GF-D8 (cell line): ENCODE measurements at regions not wholly inside any gene's neighbourhood (a gene's known extent, or its start where the extent isn't known, plus 50 kb on each side); places are given as distances from the start of the nearest gene placed in this dataset.

Experiments
- DNase-seq: peaks from one replicate; lab custom pipeline; 2025; lab: John Stamatoyannopoulos, UW

- no peak for DNase-seq
Measured at GRCh38 chr4:181189751-181190150, 1053.5 kb upstream of the TENM3 start.

- no peak for DNase-seq
Measured at GRCh38 chr4:181193131-181193930, 1049.9 kb upstream of the TENM3 start.

- DNase-seq: no peak
Measured at GRCh38 chr4:181194096-181194495, 1049.1 kb upstream of the TENM3 start.

- DNase-seq: no peak
Measured at GRCh38 chr4:181200076-181200475, 1043.1 kb upstream of the TENM3 start.

DNA sequence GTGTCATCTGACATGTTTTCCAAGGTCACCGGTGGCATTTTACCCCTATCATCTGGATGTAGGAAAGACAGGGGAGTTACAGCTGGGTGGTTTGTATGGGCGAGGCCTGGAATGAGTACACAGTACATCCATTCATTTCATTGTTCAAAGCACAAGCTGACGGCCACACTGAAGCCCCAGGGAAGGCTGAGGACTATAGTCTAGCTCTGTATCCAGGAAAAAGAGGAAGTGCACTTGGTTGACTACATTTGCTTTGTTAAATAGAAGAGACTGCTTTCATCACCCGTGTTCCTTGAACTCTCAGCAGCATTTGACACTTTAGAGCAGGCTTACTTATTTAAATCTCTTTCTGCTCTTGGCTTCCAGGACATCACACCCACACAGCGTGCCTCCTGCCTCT, 1041.0 kb upstream of the TENM3 start:
- no peak for DNase-seq

DNA sequence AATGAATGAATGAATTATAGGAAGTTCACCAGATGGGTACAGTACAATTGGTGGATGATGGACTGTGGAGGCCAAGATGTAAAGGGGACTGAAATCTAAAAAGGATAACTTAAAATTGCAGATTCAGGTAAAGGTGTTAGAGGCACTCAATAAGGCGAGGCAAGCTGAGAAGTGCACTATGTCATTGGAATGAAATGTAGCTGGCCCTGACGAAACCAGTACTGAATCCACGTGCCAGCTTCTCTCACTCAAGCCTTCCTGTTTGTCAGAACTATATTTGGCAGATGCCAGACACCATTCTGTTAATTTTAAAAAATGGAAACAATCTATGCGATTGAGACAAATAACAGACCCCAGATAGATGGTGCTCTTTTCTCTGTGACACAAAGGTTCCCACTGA, 1039.1 kb upstream of the TENM3 start:
- DNase-seq: no peak

GRCh38 chr4:181213551-181213950, 1029.7 kb upstream of the TENM3 start:
- no peak for DNase-seq

- no peak for DNase-seq
Measured at GRCh38 chr4:181216501-181216900, 1026.7 kb upstream of the TENM3 start.

DNA sequence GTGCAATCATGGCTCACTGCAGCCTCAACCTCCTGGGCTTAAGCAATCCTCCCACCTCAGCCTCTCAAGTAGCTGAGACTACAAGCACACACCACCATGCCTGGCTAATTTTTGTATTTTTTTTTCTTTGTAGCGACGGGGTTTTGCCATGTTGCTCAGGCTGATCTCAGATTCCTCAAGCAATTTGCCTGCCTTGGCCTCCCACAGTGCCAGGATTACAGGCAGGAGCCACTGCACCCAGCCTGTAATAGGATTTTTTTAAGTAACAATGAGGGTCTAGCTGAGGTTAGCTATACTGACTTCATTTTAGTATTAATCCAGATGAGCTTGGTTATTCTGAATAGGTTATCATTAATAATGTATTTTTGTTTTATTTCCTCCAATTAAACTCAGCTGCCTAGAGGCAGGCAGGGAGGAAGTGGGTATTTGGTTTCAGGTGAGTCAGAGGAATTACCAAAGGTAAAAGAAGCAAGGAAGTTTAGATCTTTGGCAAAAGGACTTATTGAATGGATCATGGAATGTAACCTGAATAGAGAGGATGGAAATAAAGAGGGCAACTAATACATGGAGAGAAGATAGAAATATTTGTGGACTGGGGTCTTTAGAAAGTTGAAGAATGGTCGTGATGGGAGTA, 1023.3 kb upstream of the TENM3 start:
- no peak for DNase-seq

GRCh38 chr4:181224852-181225251, 1018.4 kb upstream of the TENM3 start:
- DNase-seq: no peak

- DNase-seq: no peak
Measured at GRCh38 chr4:181225616-181226261, 1017.5 kb upstream of the TENM3 start.

GRCh38 chr4:181234951-181235680, 1008.1 kb upstream of the TENM3 start:
- no peak for DNase-seq

- no peak for DNase-seq
Measured at GRCh38 chr4:181245326-181245725, 997.9 kb upstream of the TENM3 start.

DNA sequence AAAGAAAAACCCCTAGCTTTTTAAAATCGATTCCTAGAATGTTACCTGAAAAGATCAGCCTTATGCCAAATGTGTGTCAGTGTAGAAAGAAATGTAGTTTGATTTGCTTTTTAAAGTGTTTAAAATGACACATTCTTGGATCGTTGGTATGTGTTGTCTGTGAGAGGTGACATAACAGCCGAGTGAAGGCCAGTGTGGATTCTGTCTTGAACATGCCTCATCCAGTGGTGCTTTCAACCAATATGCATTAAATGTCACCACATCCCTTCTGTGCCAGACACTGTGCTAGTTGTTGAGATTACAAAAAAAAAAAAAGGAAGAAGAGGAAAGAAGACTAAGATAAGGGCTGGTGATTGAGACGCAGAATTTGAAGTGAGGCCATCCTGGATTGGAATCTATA, 994.2 kb upstream of the TENM3 start:
- no peak for DNase-seq

DNA sequence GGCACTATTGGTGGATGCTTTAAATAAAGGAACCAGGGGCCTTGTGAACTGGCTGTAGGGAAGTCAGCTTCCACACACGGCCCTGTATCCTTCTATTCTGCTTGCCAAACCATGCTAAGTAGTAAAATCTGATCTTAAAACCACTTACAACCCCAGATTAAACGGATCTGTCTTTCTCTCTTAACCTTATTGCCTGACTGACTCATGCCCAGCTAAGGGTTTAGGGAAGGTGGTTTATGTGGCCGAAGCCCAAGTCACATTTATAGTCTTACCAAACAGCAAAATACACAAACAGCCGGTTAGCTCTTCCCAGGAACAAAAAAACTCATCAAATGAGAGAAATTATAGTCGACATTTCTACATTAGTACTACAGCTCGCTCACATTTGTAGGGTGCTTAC, 988.4 kb upstream of the TENM3 start:
- no peak for DNase-seq

GRCh38 chr4:181258569-181258968, 984.6 kb upstream of the TENM3 start:
- no peak for DNase-seq

DNA sequence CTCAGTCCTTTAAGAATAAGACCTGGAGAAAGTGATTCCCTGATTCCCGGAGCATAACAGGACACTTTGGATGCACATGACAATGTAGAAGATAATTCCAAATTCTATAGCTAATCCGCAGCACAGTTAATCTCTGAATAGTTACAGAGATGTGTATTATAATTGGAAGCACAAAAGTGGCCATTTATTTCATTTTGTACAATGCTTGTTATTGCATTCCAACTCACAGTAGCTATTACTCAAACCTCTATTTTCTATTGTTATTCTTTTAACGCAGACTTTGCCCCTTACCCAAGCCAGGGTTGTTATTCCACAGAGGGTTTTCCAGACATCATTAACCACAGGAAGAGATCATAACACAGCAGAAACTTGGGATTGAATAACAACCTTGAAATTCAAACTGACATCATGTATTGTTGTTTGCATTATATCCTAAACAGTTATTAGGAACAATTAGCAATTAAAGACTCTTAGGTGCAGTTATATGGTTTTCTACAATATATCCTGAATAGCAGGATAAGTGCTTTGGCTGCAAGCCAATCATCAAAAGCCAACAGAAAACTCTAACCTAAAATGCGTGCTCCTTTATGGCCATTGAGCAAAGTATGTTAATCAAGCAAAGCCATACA, 984.0 kb upstream of the TENM3 start:
- DNase-seq: no peak

DNA sequence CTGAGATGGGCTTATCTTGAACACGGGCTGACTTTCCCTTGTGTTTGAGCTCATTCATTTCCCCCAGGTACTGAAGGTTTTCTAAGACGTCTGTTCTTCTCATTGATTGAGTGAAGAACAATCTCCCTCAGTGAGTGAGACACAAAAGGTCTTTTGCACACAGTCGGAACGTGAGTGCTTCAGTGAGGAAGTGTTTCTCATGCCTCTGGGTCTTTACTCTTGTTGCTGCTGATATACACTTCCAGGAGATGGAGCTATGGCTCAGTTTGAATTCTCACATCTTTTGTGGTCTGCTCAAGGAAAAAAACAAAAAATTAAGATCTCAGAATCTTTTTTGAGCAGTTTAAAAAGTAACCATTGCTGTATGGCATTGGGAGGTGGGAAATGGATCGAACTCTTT, 981.9 kb upstream of the TENM3 start:
- DNase-seq: no peak

DNA sequence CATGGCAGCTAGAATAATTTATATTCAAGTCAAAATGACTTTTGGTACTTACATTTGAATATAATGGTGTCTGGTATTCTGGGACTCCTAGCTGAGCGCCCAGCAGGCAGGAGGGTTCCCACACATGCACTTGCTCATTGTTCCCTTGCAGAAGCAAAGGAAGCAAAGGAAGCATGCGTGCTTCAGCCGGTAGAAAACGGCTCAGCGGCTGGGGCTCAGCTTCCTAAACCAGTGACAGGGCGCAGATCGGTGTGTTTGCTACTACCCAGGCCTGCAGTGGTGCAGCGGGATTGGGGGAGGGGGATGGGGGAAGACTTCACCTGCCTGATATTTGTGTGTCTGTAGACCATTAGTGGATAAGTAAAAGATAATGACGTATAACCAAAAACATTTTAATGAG, 978.3 kb upstream of the TENM3 start:
- no peak for DNase-seq

DNA sequence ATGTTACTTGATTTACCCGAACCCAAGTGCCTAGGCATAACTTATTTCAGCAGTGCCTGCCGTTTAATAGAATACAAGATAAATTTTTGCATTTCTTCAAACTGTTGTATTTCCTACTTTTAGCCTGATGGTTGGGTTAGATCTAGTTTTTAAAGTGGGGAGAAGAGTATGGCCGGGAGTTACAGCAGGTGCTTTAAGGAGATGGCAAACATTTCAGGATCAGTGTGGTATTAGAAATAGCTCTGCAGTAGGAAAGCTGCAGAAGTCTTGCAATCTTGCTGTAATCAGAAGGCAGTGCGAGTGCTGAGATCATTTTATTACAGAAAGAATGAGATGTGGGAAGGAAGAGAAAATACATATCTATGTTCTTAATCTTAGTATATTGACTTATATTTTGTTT, 977.8 kb upstream of the TENM3 start:
- no peak for DNase-seq

DNA sequence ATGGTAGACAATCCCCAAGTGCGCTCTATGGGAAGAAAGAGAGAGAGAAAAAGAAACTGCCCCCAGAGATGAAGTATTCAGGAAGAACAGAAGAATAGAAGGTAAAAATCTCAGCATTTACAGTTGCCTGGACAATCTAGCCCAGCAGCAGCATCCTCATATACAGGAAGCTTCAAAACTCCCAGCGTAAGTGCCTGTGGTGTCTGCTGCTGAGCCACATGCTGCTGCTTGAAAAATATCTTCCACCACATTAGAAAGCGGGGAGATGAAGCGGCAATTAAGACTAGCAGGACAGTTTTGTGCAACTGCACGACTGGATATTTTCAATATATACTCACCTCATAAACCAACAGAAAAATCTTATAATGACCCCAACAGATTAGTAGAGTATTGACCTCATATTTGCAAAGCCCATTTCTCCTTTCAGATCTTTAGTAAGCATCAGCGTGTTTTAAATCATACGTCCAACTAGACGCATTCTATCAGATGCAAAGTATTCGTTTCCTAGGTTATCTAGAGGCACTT, 972.0 kb upstream of the TENM3 start:
- no peak for DNase-seq

- DNase-seq: no peak
Measured at GRCh38 chr4:181272422-181272821, 970.8 kb upstream of the TENM3 start.
